ENCODE measurements at regions not wholly inside any gene's neighbourhood (a gene's known extent, or its start where the extent isn't known, plus 50 kb on each side); places are given as distances from the start of the nearest gene placed in this dataset.

DNA sequence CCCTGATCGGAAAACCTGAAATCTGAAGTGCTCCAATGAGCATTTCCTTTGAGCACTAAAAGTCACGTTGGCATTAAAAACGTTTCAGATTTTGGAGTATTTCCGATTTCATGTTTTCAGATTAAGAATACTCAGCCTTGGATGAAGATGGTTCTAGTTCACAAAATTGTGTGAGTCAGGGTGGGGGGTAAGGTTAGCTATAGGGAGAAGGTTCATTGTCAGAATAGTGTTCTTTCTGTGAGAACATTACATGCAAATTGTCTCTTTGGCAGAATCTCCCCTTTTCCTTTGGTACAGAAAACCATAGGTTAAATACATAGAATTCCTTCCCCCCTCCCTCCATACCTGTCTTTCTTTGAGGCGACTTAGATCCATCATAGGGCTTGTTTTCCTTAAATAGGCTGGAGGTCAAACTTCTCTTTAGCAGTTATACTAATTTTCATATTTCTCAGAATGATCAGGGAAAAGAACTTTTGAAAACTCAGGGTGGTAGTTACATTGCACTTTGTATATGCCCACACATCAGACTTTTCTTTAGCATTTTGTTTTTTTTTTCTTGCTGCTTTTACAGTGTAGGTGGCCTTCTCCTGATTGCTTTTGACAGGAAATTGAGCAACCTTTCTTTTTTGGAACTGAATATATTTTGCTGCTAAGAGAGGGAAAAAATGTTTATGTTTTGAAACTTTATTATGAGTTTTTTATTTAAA lies 503.5 kb downstream of the PCNX1 start:
- no peak for TF ChIP-seq EZH2 (IDR thresholded peaks at IDR 0.05; ENCODE audit: insufficient read depth, low read length)
- TF ChIP-seq, protein P1, sequence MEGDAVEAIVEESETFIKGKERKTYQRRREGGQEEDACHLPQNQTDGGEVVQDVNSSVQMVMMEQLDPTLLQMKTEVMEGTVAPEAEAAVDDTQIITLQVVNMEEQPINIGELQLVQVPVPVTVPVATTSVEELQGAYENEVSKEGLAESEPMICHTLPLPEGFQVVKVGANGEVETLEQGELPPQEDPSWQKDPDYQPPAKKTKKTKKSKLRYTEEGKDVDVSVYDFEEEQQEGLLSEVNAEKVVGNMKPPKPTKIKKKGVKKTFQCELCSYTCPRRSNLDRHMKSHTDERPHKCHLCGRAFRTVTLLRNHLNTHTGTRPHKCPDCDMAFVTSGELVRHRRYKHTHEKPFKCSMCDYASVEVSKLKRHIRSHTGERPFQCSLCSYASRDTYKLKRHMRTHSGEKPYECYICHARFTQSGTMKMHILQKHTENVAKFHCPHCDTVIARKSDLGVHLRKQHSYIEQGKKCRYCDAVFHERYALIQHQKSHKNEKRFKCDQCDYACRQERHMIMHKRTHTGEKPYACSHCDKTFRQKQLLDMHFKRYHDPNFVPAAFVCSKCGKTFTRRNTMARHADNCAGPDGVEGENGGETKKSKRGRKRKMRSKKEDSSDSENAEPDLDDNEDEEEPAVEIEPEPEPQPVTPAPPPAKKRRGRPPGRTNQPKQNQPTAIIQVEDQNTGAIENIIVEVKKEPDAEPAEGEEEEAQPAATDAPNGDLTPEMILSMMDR (IDR thresholded peaks at IDR 0.05; ENCODE audit: insufficient read depth, low read depth, low read length) = no peak
